GF-D8 (cell line): ENCODE measurements at regions not wholly inside any gene's neighbourhood (a gene's known extent, or its start where the extent isn't known, plus 50 kb on each side); places are given as distances from the start of the nearest gene placed in this dataset.
"Not testable (repeated sequence)": the region's sequence is repeated elsewhere in the genome, so short reads cannot be mapped to it uniquely, and the experiment has no call there.

Source experiments
- DNase-seq: peaks from one replicate; lab custom pipeline; 2025; lab: John Stamatoyannopoulos, UW

GRCh38 chr7:106523482-106523881 is 137.5 kb downstream of the CCDC71L start:
- no peak for DNase-seq

- DNase-seq, result no peak
These were observed 138.3 kb downstream of the CCDC71L start for GRCh38 chr7:106522696-106523095.

GRCh38 chr7:106521541-106521940 is 139.4 kb downstream of the CCDC71L start:
- no peak for DNase-seq

GRCh38 chr7:106520962-106521514 is 139.9 kb downstream of the CCDC71L start:
- DNase-seq, result no peak

GRCh38 chr7:106518967-106519366 is 142.0 kb downstream of the CCDC71L start:
- no peak for DNase-seq

GRCh38 chr7:106518239-106518638 is 142.7 kb downstream of the CCDC71L start:
- no peak for DNase-seq

GRCh38 chr7:106517508-106517907 is 143.4 kb downstream of the CCDC71L start:
- no peak for DNase-seq

- no peak for DNase-seq
These were observed 145.6 kb downstream of the CCDC71L start for GRCh38 chr7:106515321-106515720.

- no peak for DNase-seq
These were observed 146.1 kb downstream of the CCDC71L start for GRCh38 chr7:106514881-106515280.

- DNase-seq, result no peak
These were observed 148.7 kb downstream of the CCDC71L start for GRCh38 chr7:106512217-106512616.

- DNase-seq, result no peak
These were observed 156.3 kb downstream of the CCDC71L start for GRCh38 chr7:106504645-106505044.

GRCh38 chr7:106504207-106504606 is 156.8 kb downstream of the CCDC71L start:
- DNase-seq, result no peak

- DNase-seq, result no peak
These were observed 157.3 kb downstream of the CCDC71L start for GRCh38 chr7:106503626-106504025.

GRCh38 chr7:106501605-106502580 is 159.1 kb downstream of the CCDC71L start:
- peak; percentile 59 for DNase-seq

GRCh38 chr7:106499897-106500296 is 161.1 kb downstream of the CCDC71L start:
- no peak for DNase-seq

- not testable (repeated sequence) for DNase-seq
These were observed 163.0 kb downstream of the CCDC71L start for GRCh38 chr7:106498005-106498404.

GRCh38 chr7:106493041-106493731 is 167.8 kb downstream of the CCDC71L start:
- no peak for DNase-seq

- DNase-seq, result no peak
These were observed 172.5 kb downstream of the CCDC71L start for GRCh38 chr7:106488465-106488864.

GRCh38 chr7:106487892-106488291 is 173.1 kb downstream of the CCDC71L start:
- DNase-seq, result no peak

GRCh38 chr7:106486331-106486730 is 174.6 kb downstream of the CCDC71L start:
- no peak for DNase-seq

GRCh38 chr7:106485919-106486318 is 175.0 kb downstream of the CCDC71L start:
- no peak for DNase-seq

GRCh38 chr7:106485031-106485551 is 175.9 kb downstream of the CCDC71L start:
- DNase-seq, result no peak

GRCh38 chr7:106484562-106484961 is 176.4 kb downstream of the CCDC71L start:
- DNase-seq, result no peak
